ENCODE measurements at regions not wholly inside any gene's neighbourhood (a gene's known extent, or its start where the extent isn't known, plus 50 kb on each side); places are given as distances from the start of the nearest gene placed in this dataset.

DNA sequence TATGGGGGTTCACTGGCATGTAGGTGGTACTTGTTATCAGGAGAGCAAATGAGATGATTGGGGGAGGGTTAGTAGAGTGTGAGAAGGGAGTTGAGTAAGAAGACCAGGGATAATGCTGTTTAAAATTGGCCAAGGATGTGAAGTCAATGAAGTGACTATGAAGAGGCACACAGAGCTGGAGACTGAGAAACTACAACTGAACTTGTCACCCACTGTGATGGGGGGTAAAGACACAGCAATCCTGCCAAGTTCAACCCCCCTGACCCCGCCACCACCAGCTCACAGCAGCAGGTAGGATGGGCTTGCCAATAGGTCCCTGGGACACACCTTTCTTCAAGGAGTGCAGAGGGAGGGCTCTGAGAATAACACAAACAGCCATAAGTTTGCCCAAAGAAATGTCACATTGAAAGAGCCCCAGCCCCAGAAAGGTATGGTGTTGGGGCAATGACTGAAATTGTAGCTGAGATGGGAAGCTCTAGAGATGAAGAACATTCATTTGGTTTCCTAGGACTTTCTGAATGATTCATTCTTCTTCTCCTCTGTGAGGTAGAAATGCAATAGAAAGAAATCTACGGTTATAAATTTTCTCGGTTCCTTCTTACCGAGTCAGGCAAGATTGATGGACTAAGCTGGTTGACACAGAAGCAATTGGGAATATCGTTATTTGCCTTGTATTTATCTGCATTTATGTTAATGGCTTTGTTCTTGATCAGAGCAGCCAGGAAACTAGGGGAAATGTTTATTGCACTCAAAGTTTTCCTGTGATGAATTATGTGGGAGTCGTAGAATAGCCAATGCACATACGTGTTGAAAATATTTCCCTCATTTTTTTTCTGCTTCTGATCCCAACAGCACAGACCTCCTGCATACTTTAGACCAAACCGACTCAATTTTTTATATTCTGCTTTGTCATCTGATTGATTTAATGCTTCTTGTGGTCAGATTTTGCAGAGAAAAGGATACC is 595.2 kb upstream of the CDH11 start:
- TF ChIP-seq GATA2 (IDR thresholded peaks at IDR 0.05; ENCODE audit: low read depth, low read length) (no peak), GATA3 (IDR thresholded peaks at IDR 0.05; ENCODE audit: low read depth, low read length) (no peak)
